Liver (tissue), 3 donors: ENCODE measurements at regions not wholly inside any gene's neighbourhood (a gene's known extent, or its start where the extent isn't known, plus 50 kb on each side); places are given as distances from the start of the nearest gene placed in this dataset.

ENCODE experiments used
- EGR1 ChIP-seq, 2 donors: IDR thresholded peaks; 2 replicates each; pipeline ENCODE4 v1.6.1; 2016 to 2018; ENCODE audit warnings: antibody characterized with exemption in 2 of 2, low read depth in 2 of 2
- FOXA1 ChIP-seq: IDR thresholded peaks from 2 replicates; pipeline ENCODE4 v1.6.1; 2016; ENCODE audit warnings: antibody characterized with exemption
- GABPA ChIP-seq, 2 donors: IDR thresholded peaks in 1 of 2; conservative IDR thresholded peaks in 1 of 2; 2 replicates each; pipeline ENCODE4 v1.6.1; 2016; ENCODE audit warnings: antibody characterized with exemption in 2 of 2, mild to moderate bottlenecking in 1 of 2, moderate library complexity in 1 of 2
- MAX ChIP-seq: IDR thresholded peaks from 2 replicates; pipeline ENCODE4 v1.6.1; 2016; ENCODE audit warnings: antibody characterized with exemption
- REST ChIP-seq: IDR thresholded peaks from 2 replicates; pipeline ENCODE4 v1.6.1; 2016; ENCODE audit warnings: antibody characterized with exemption, mild to moderate bottlenecking
- SP1 ChIP-seq: IDR thresholded peaks from 2 replicates; pipeline ENCODE4 v1.6.1; 2018; ENCODE audit warnings: antibody characterized with exemption, mild to moderate bottlenecking
- TAF1 ChIP-seq: conservative IDR thresholded peaks from 2 replicates; pipeline ENCODE4 v1.6.1; 2016; ENCODE audit warnings: antibody characterized with exemption, mild to moderate bottlenecking
- TF ChIP-seq, protein P1 (sequence below): fragments of 150-350 bp; IDR thresholded peaks from 2 replicates; pipeline ENCODE4 v1.5.1; 2017; ENCODE audit warnings: improper control_type of control experiment, low read depth, low read length; ENCODE audit not compliant: missing input control
- TF ChIP-seq, protein P2 (sequence below): IDR thresholded peaks from 2 replicates; pipeline ENCODE4 v1.6.1; 2016; ENCODE audit warnings: antibody characterized with exemption
- TF ChIP-seq, protein P3 (sequence below): IDR thresholded peaks from 2 replicates; pipeline ENCODE4 v1.6.1; 2016; ENCODE audit warnings: antibody characterized with exemption
- donor health status: healthy.
- donor health status: healthy.

DNA sequence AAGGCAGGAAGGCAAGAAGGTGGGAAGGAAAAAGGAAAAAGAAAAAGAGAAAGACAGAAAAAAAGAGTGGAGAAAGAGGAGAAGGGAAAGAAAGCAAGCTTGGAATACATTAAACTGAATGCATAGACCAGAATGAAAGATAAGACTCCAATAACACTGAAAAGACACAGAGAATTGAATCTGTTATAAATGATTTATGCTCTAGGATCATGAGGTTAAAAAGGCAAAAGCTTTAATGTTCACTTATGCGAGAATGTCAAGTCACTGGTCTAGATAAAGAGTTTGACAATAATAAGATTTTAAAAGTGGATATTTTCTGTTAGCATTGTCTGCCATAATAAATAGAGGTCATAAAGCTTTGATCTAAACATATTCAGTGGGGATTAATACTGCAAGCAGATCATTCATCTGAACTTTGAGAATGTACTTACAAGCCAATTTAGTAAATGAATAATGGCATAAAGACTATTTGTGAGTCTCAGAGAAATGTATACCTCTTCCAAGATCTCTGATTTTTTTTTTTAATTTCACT, 1069.2 kb upstream of the SLC39A10 start:
- TF ChIP-seq, protein P1, sequence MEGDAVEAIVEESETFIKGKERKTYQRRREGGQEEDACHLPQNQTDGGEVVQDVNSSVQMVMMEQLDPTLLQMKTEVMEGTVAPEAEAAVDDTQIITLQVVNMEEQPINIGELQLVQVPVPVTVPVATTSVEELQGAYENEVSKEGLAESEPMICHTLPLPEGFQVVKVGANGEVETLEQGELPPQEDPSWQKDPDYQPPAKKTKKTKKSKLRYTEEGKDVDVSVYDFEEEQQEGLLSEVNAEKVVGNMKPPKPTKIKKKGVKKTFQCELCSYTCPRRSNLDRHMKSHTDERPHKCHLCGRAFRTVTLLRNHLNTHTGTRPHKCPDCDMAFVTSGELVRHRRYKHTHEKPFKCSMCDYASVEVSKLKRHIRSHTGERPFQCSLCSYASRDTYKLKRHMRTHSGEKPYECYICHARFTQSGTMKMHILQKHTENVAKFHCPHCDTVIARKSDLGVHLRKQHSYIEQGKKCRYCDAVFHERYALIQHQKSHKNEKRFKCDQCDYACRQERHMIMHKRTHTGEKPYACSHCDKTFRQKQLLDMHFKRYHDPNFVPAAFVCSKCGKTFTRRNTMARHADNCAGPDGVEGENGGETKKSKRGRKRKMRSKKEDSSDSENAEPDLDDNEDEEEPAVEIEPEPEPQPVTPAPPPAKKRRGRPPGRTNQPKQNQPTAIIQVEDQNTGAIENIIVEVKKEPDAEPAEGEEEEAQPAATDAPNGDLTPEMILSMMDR, result no peak
- TF ChIP-seq, protein P2, sequence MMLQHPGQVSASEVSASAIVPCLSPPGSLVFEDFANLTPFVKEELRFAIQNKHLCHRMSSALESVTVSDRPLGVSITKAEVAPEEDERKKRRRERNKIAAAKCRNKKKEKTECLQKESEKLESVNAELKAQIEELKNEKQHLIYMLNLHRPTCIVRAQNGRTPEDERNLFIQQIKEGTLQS, result no peak
- no peak for TF ChIP-seq TAF1
- TF ChIP-seq EGR1 (IDR thresholded peaks at IDR 0.05; ENCODE audit: low read depth in 2 of 2), result no peak
- TF ChIP-seq SP1, result no peak
- no peak for TF ChIP-seq REST
- no peak for TF ChIP-seq GABPA (IDR thresholded peaks at IDR 0.05 in 1 of 2, conservative IDR thresholded peaks at IDR 0.05 in 1 of 2)
- TF ChIP-seq MAX, result no peak
- TF ChIP-seq, protein P3, sequence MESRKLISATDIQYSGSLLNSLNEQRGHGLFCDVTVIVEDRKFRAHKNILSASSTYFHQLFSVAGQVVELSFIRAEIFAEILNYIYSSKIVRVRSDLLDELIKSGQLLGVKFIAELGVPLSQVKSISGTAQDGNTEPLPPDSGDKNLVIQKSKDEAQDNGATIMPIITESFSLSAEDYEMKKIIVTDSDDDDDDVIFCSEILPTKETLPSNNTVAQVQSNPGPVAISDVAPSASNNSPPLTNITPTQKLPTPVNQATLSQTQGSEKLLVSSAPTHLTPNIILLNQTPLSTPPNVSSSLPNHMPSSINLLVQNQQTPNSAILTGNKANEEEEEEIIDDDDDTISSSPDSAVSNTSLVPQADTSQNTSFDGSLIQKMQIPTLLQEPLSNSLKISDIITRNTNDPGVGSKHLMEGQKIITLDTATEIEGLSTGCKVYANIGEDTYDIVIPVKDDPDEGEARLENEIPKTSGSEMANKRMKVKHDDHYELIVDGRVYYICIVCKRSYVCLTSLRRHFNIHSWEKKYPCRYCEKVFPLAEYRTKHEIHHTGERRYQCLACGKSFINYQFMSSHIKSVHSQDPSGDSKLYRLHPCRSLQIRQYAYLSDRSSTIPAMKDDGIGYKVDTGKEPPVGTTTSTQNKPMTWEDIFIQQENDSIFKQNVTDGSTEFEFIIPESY, result no peak
- no peak for TF ChIP-seq FOXA1
